ENCODE measurements at regions not wholly inside any gene's neighbourhood (a gene's known extent, or its start where the extent isn't known, plus 50 kb on each side); places are given as distances from the start of the nearest gene placed in this dataset.

GRCh38 chr6:164063346-164063745 lies 648.8 kb downstream of the QKI start:
- TF ChIP-seq CTCF (IDR thresholded peaks at IDR 0.05; ENCODE audit: low read length) (no peak), EZH2phosphoT487 (IDR thresholded peaks at IDR 0.05; ENCODE audit: low read length) (no peak)

Data from MM.1S (cell line).